ENCODE measurements at regions not wholly inside any gene's neighbourhood (a gene's known extent, or its start where the extent isn't known, plus 50 kb on each side); places are given as distances from the start of the nearest gene placed in this dataset.
"Not testable (repeated sequence)": the region's sequence is repeated elsewhere in the genome, so short reads cannot be mapped to it uniquely, and the experiment has no call there.

GRCh38 chr5:143913008-143913752 is 101.2 kb downstream of the HMHB1 start:
- no peak for DNase-seq

- DNase-seq, result no peak
Measured at GRCh38 chr5:143914756-143915155, 102.8 kb downstream of the HMHB1 start.

GRCh38 chr5:143916451-143916850 is 104.5 kb downstream of the HMHB1 start:
- DNase-seq, result no peak

GRCh38 chr5:143918961-143919360 is 107.0 kb downstream of the HMHB1 start:
- DNase-seq, result no peak

GRCh38 chr5:143920772-143921171 is 108.8 kb downstream of the HMHB1 start:
- DNase-seq, result no peak

GRCh38 chr5:143921525-143922311 is 109.8 kb downstream of the HMHB1 start:
- no peak for DNase-seq

- no peak for DNase-seq
Measured at GRCh38 chr5:143922718-143923117, 110.8 kb downstream of the HMHB1 start.

GRCh38 chr5:143923634-143924266 is 111.8 kb downstream of the HMHB1 start:
- DNase-seq, result no peak

- DNase-seq, result no peak
Measured at GRCh38 chr5:143924311-143924978, 112.5 kb downstream of the HMHB1 start.

GRCh38 chr5:143924979-143925325 is 113.0 kb downstream of the HMHB1 start:
- not testable (repeated sequence) for DNase-seq

GRCh38 chr5:143929486-143929885 is 117.5 kb downstream of the HMHB1 start:
- DNase-seq, result no peak

GRCh38 chr5:143930561-143930960 is 118.6 kb downstream of the HMHB1 start:
- DNase-seq, result no peak

GRCh38 chr5:143931476-143931875 is 119.5 kb downstream of the HMHB1 start:
- no peak for DNase-seq

GRCh38 chr5:143931986-143932385 is 120.0 kb downstream of the HMHB1 start:
- DNase-seq, result no peak

- DNase-seq, result no peak
Measured at GRCh38 chr5:143932584-143932983, 120.6 kb downstream of the HMHB1 start.

GRCh38 chr5:143933451-143933850 is 121.5 kb downstream of the HMHB1 start:
- no peak for DNase-seq

GRCh38 chr5:143934821-143935220 is 122.9 kb downstream of the HMHB1 start:
- no peak for DNase-seq

- DNase-seq, result no peak
Measured at GRCh38 chr5:143938230-143938629, 126.3 kb downstream of the HMHB1 start.

GRCh38 chr5:143946837-143947236 is 134.9 kb downstream of the HMHB1 start:
- DNase-seq, result no peak

GRCh38 chr5:143947313-143947712 is 135.4 kb downstream of the HMHB1 start:
- DNase-seq, result no peak

- DNase-seq, result no peak
Measured at GRCh38 chr5:143952809-143953208, 140.8 kb downstream of the HMHB1 start.

GRCh38 chr5:143953851-143954250 is 141.9 kb downstream of the HMHB1 start:
- no peak for DNase-seq

- DNase-seq, result no peak
Measured at GRCh38 chr5:143955141-143955540, 143.2 kb downstream of the HMHB1 start.
